Vagina (tissue), 2 donors: ENCODE measurements at regions not wholly inside any gene's neighbourhood (a gene's known extent, or its start where the extent isn't known, plus 50 kb on each side); places are given as distances from the start of the nearest gene placed in this dataset.

ENCODE experiments used
- CTCF ChIP-seq, 3 experiments: fragments of 450-650 bp in 2 of 3; fragments of 200-600 bp in 1 of 3; sonication (generic) in 1 of 3; IDR thresholded peaks; one replicate each; pipeline ENCODE4 v1.5.1; 2017 to 2019; ENCODE audit warnings: antibody characterized with exemption in 3 of 3, mild to moderate bottlenecking in 2 of 3, moderate library complexity in 2 of 3
- POLR2AphosphoS5 ChIP-seq, 2 donors: sonication (generic); formaldehyde crosslinking; IDR thresholded peaks; one replicate each; pipeline ENCODE4 v1.9.0; 2017; ENCODE audit warnings: antibody characterized with exemption in 2 of 2, mild to moderate bottlenecking in 2 of 2, low read depth in 1 of 2; ENCODE audit not compliant: insufficient read depth in 1 of 2

- TF ChIP-seq CTCF (IDR thresholded peaks at IDR 0.05) (no peak), POLR2AphosphoS5 (IDR thresholded peaks at IDR 0.05; ENCODE audit: insufficient read depth in 1 of 2, low read depth in 1 of 2) (no peak)
Observed at GRCh38 chr1:226813671-226814591, 56.5 kb upstream of the PSEN2 start.
